MCF 10A (cell line): ENCODE measurements at regions not wholly inside any gene's neighbourhood (a gene's known extent, or its start where the extent isn't known, plus 50 kb on each side); places are given as distances from the start of the nearest gene placed in this dataset.

ENCODE experiments used
- BruUV-seq: library from RNA; stranded (reverse); fragments of 400-500 nt; replicated peaks from 2 replicates; lab custom pipeline; 2021; lab: Mats Ljungman, UMichigan
- CTCF ChIA-PET: fragments of 300-600 bp; sonication (Branson Sonifier 250); formaldehyde crosslinking; extraction: SDS; loops from one replicate; lab custom pipeline; 2021; ENCODE audit warnings: antibody characterized with exemption, inconsistent platforms; lab: Yijun Ruan, JAX
- POLR2A ChIA-PET: fragments of 300-600, 350-650 bp; sonication (Branson Sonifier 250); formaldehyde crosslinking; extraction: SDS; loops from one replicate; lab custom pipeline; 2020; ENCODE audit warnings: antibody characterized with exemption, inconsistent platforms; lab: Yijun Ruan, JAX
- DNase-seq: peaks from one replicate; pipeline ENCODE4 v3.0.0-alpha.2; 2018; ENCODE audit not compliant: unreplicated experiment
- H3K27ac Mint-ChIP-seq: one replicate; pipeline ENCODE4 v1.8.0; 2022; ENCODE audit warnings: mild to moderate bottlenecking, low read depth, mixed read lengths; ENCODE audit not compliant: unreplicated experiment
- H3K27me3 Mint-ChIP-seq: one replicate; pipeline ENCODE4 v1.8.0; 2022; ENCODE audit warnings: mixed read lengths; ENCODE audit not compliant: insufficient read depth, unreplicated experiment
- H3K36me3 Mint-ChIP-seq: one replicate; pipeline ENCODE4 v1.8.0; 2022; ENCODE audit warnings: mild to moderate bottlenecking, moderate library complexity, mixed read lengths; ENCODE audit not compliant: insufficient read depth, unreplicated experiment
- H3K4me1 Mint-ChIP-seq: one replicate; pipeline ENCODE4 v1.8.0; 2022; ENCODE audit warnings: mixed read lengths; ENCODE audit not compliant: insufficient read depth, unreplicated experiment
- H3K4me3 Mint-ChIP-seq: one replicate; pipeline ENCODE4 v1.8.0; 2022; ENCODE audit warnings: mild to moderate bottlenecking, moderate library complexity, mixed read lengths; ENCODE audit not compliant: unreplicated experiment
- H3K9me3 Mint-ChIP-seq: one replicate; pipeline ENCODE4 v1.8.0; 2022; ENCODE audit warnings: mixed read lengths; ENCODE audit not compliant: unreplicated experiment
- CTCF ChIP-seq: fragments of 200-600 bp; IDR thresholded peaks from one replicate; pipeline ENCODE4 v1.8.0; 2022; ENCODE audit warnings: antibody characterized with exemption, mild to moderate bottlenecking; ENCODE audit not compliant: unreplicated experiment
- intact Hi-C: fragments of 100-400 bp; cut with micrococcal nuclease; formaldehyde crosslinking; loops from 2 replicates; pipeline ENCODE4 v1.14.1; 2022

GRCh38 chr14:76695263-76695920 lies 65.9 kb upstream of the VASH1 start:
- Mint-ChIP-seq H3K27me3 (no peaks in the 10 kb centered on the region), H3K36me3 (no peaks in the 10 kb centered on the region), H3K9me3 (peaks cover 8% of the 10 kb centered on the region), H3K4me1 (no peaks in the 10 kb centered on the region), H3K4me3 (no peak overlapping the region), H3K27ac (no peak overlapping the region)
- intact Hi-C loops, result no loop called here
- no peak for DNase-seq
- POLR2A ChIA-PET, result no interaction called here
- no TSS peak for BruUV-seq
- CTCF ChIA-PET, result interaction anchor here (0.6 to 3.2 kb wide), 3 partner anchors 12 to 324 kb away, joined by 3 to 12 read pairs (median 3); no protein-coding TSS in a partner anchor
- no peak for TF ChIP-seq CTCF

- POLR2A ChIA-PET, result no interaction called here
- no peak for TF ChIP-seq CTCF
- H3K27ac Mint-ChIP-seq, result no peak overlapping the region
- H3K27me3 Mint-ChIP-seq, result no peaks in the 10 kb centered on the region
- no peak for DNase-seq
- intact Hi-C loops, result no loop called here
- BruUV-seq, result no TSS peak
- H3K4me1 Mint-ChIP-seq, result no peaks in the 10 kb centered on the region
- peaks cover 8% of the 10 kb centered on the region for H3K9me3 Mint-ChIP-seq
- H3K36me3 Mint-ChIP-seq, result no peaks in the 10 kb centered on the region
- H3K4me3 Mint-ChIP-seq, result no peak overlapping the region
- CTCF ChIA-PET, result interaction anchor here (0.8 to 2.7 kb wide), 3 partner anchors 11 to 15 kb away, joined by 3 to 20 read pairs (median 3); no protein-coding TSS in a partner anchor
Observed at GRCh38 chr14:76696361-76696760, 64.9 kb upstream of the VASH1 start.

GRCh38 chr14:76696791-76697190 lies 64.5 kb upstream of the VASH1 start:
- Mint-ChIP-seq H3K36me3 (no peaks in the 10 kb centered on the region), H3K4me3 (no peak overlapping the region), H3K4me1 (no peaks in the 10 kb centered on the region), H3K27ac (no peak overlapping the region), H3K9me3 (peaks cover 8% of the 10 kb centered on the region), H3K27me3 (no peaks in the 10 kb centered on the region)
- DNase-seq, result no peak
- intact Hi-C loops, result no loop called here
- no peak for TF ChIP-seq CTCF
- POLR2A ChIA-PET, result no interaction called here
- CTCF ChIA-PET, result interaction anchor here (0.6 to 2.7 kb wide), 4 partner anchors 11 to 415 kb away, joined by 3 to 20 read pairs (median 4); no protein-coding TSS in a partner anchor
- BruUV-seq, result no TSS peak

GRCh38 chr14:76697246-76697905 lies 63.9 kb upstream of the VASH1 start:
- Mint-ChIP-seq H3K9me3 (peaks cover 8% of the 10 kb centered on the region), H3K27ac (no peak overlapping the region), H3K27me3 (no peaks in the 10 kb centered on the region), H3K4me3 (no peak overlapping the region), H3K36me3 (no peaks in the 10 kb centered on the region), H3K4me1 (no peaks in the 10 kb centered on the region)
- intact Hi-C loops, result no loop called here
- no peak for DNase-seq
- CTCF ChIA-PET, result interaction anchor here (0.6 to 2.7 kb wide), 3 partner anchors 13 to 415 kb away, joined by 3 to 20 read pairs (median 6); no protein-coding TSS in a partner anchor
- TF ChIP-seq CTCF, result no peak
- POLR2A ChIA-PET, result interaction anchor here (0.7 kb wide), 1 partner anchor 8 kb away, joined by 4 read pairs; no protein-coding TSS in a partner anchor
- no TSS peak for BruUV-seq
